KMS-11 (cell line): ENCODE measurements at regions not wholly inside any gene's neighbourhood (a gene's known extent, or its start where the extent isn't known, plus 50 kb on each side); places are given as distances from the start of the nearest gene placed in this dataset.
"Not testable (repeated sequence)": the region's sequence is repeated elsewhere in the genome, so short reads cannot be mapped to it uniquely, and the experiment has no call there.

Source experiments
- H2AFZ ChIP-seq: fragments of 200-600 bp; sonication (generic); 2 replicates; pipeline ENCODE4 v1.6.1; 2016; ENCODE audit warnings: antibody characterized with exemption, mixed run types, low read depth
- H3K27ac ChIP-seq: fragments of 200-600 bp; sonication (generic); 2 replicates; pipeline ENCODE4 v1.6.1; 2016; ENCODE audit warnings: mild to moderate bottlenecking, mixed run types
- H3K27me3 ChIP-seq: fragments of 200-600 bp; sonication (generic); 2 replicates; pipeline ENCODE4 v1.6.1; 2017; ENCODE audit warnings: mild to moderate bottlenecking, low read depth, mixed run types, moderate library complexity; ENCODE audit not compliant: insufficient read depth
- H3K36me3 ChIP-seq: fragments of 200-600 bp; sonication (generic); 2 replicates; pipeline ENCODE4 v1.6.1; 2017; ENCODE audit warnings: mild to moderate bottlenecking, mixed run types; ENCODE audit not compliant: insufficient read depth
- H3K4me1 ChIP-seq: fragments of 200-600 bp; sonication (generic); 2 replicates; pipeline ENCODE4 v1.6.1; 2016; ENCODE audit warnings: mild to moderate bottlenecking, low read depth, mixed run types; ENCODE audit not compliant: poor library complexity, severe bottlenecking
- H3K4me2 ChIP-seq: fragments of 200-600 bp; sonication (generic); 2 replicates; pipeline ENCODE4 v1.7.0; 2016; ENCODE audit warnings: mild to moderate bottlenecking, mixed run types
- H3K4me3 ChIP-seq: fragments of 200-600 bp; sonication (generic); IDR thresholded peaks from 2 replicates; pipeline ENCODE4 v1.6.1; 2017; ENCODE audit warnings: low read depth, low read length, mixed read lengths; ENCODE audit not compliant: insufficient read depth
- H3K79me2 ChIP-seq: fragments of 200-600 bp; sonication (generic); 2 replicates; pipeline ENCODE4 v1.6.1; 2016; ENCODE audit warnings: low read depth, mixed run types; ENCODE audit not compliant: insufficient read depth
- H3K9ac ChIP-seq: fragments of 200-600 bp; sonication (generic); 2 replicates; pipeline ENCODE4 v1.6.1; 2016; ENCODE audit warnings: mild to moderate bottlenecking, mixed run types
- H4K20me1 ChIP-seq: fragments of 200-600 bp; sonication (generic); 2 replicates; pipeline ENCODE4 v1.6.1; 2016; ENCODE audit warnings: mild to moderate bottlenecking, mixed run types; ENCODE audit not compliant: insufficient read depth
- CTCF ChIP-seq: fragments of 200-600 bp; sonication (generic); conservative IDR thresholded peaks from 2 replicates; pipeline ENCODE4 v1.6.1; 2017; ENCODE audit warnings: low read depth, mild to moderate bottlenecking, antibody characterized with exemption, low read length, moderate library complexity, mixed read lengths

GRCh38 chr7:145795132-145795531 lies 321.5 kb upstream of the CNTNAP2 start:
- TF ChIP-seq CTCF, result no peak
- no peaks in the 10 kb centered on the region for H3K4me1 ChIP-seq
- H4K20me1 ChIP-seq, result no peaks in the 10 kb centered on the region
- no peak overlapping the region for H2AFZ ChIP-seq
- H3K27me3 ChIP-seq, result no peaks in the 10 kb centered on the region
- no peak overlapping the region for H3K4me3 ChIP-seq
- no peaks in the 10 kb centered on the region for H3K79me2 ChIP-seq
- no peak overlapping the region for H3K9ac ChIP-seq
- H3K36me3 ChIP-seq, result no peaks in the 10 kb centered on the region
- no peak overlapping the region for H3K4me2 ChIP-seq
- H3K27ac ChIP-seq, result no peak overlapping the region

- no peaks in the 10 kb centered on the region for H3K27me3 ChIP-seq
- no peak overlapping the region for H3K4me3 ChIP-seq
- H3K4me1 ChIP-seq, result no peaks in the 10 kb centered on the region
- no peak overlapping the region for H3K27ac ChIP-seq
- no peaks in the 10 kb centered on the region for H4K20me1 ChIP-seq
- no peak overlapping the region for H3K9ac ChIP-seq
- H3K36me3 ChIP-seq, result no peaks in the 10 kb centered on the region; the same call in 1 of the 2 replicates
- H3K4me2 ChIP-seq, result no peak overlapping the region
- H3K79me2 ChIP-seq, result no peaks in the 10 kb centered on the region
- TF ChIP-seq CTCF, result no peak
- no peak overlapping the region for H2AFZ ChIP-seq
These were observed 331.5 kb upstream of the CNTNAP2 start for GRCh38 chr7:145784809-145785780.

- not testable (repeated sequence) for H4K20me1 ChIP-seq, H3K4me1 ChIP-seq, H3K79me2 ChIP-seq, H3K4me3 ChIP-seq, H3K27ac ChIP-seq, H2AFZ ChIP-seq, H3K36me3 ChIP-seq, H3K4me2 ChIP-seq, H3K9ac ChIP-seq, H3K27me3 ChIP-seq
These were observed 335.2 kb upstream of the CNTNAP2 start for GRCh38 chr7:145781388-145781787.

- H3K79me2 ChIP-seq, result no peaks in the 10 kb centered on the region
- H3K27ac ChIP-seq, result no peak overlapping the region
- H3K4me3 ChIP-seq, result no peak overlapping the region
- no peaks in the 10 kb centered on the region; the same call in 1 of the 2 replicates for H3K36me3 ChIP-seq
- no peaks in the 10 kb centered on the region for H4K20me1 ChIP-seq
- H3K4me2 ChIP-seq, result no peak overlapping the region
- no peak for TF ChIP-seq CTCF
- H3K27me3 ChIP-seq, result no peaks in the 10 kb centered on the region
- H3K4me1 ChIP-seq, result no peaks in the 10 kb centered on the region
- H2AFZ ChIP-seq, result no peak overlapping the region
- no peak overlapping the region for H3K9ac ChIP-seq
These were observed 337.5 kb upstream of the CNTNAP2 start for GRCh38 chr7:145779140-145779539.

- H3K4me3 ChIP-seq, result no peak overlapping the region
- no peaks in the 10 kb centered on the region for H3K79me2 ChIP-seq
- H3K27ac ChIP-seq, result no peak overlapping the region
- no peak for TF ChIP-seq CTCF
- no peak overlapping the region for H2AFZ ChIP-seq
- H3K36me3 ChIP-seq, result no peaks in the 10 kb centered on the region
- H3K27me3 ChIP-seq, result no peaks in the 10 kb centered on the region
- no peaks in the 10 kb centered on the region for H3K4me1 ChIP-seq
- H3K9ac ChIP-seq, result no peak overlapping the region
- H3K4me2 ChIP-seq, result no peak overlapping the region
- no peaks in the 10 kb centered on the region for H4K20me1 ChIP-seq
These were observed 341.8 kb upstream of the CNTNAP2 start for GRCh38 chr7:145774777-145775176.
